WTC11 (cell line): ENCODE measurements at regions not wholly inside any gene's neighbourhood (a gene's known extent, or its start where the extent isn't known, plus 50 kb on each side); places are given as distances from the start of the nearest gene placed in this dataset.

ENCODE experiments used
- ATF3 ChIP-seq: sonication (generic); formaldehyde crosslinking; conservative IDR thresholded peaks from 2 replicates; pipeline ENCODE4 v1.8.1; 2022; ENCODE audit warnings: mild to moderate bottlenecking, missing genetic modification reagents
- CTCF ChIP-seq: fragments of 200-600 bp; IDR thresholded peaks from 2 replicates; pipeline ENCODE4 v1.8.0; 2022; ENCODE audit warnings: antibody characterized with exemption
- E2F5 ChIP-seq: sonication (generic); formaldehyde crosslinking; IDR thresholded peaks from 2 replicates; pipeline ENCODE4 v1.8.1; 2022; ENCODE audit warnings: mild to moderate bottlenecking, moderate library complexity, missing genetic modification reagents
- RELA ChIP-seq: sonication (generic); formaldehyde crosslinking; IDR thresholded peaks from 2 replicates; pipeline ENCODE4 v1.8.1; 2022; ENCODE audit warnings: missing genetic modification reagents, mild to moderate bottlenecking, borderline replicate concordance
- SP1 ChIP-seq: sonication (generic); formaldehyde crosslinking; conservative IDR thresholded peaks from 2 replicates; pipeline ENCODE4 v1.8.1; 2022; ENCODE audit warnings: missing genetic modification reagents
- TEAD1 ChIP-seq: sonication (generic); formaldehyde crosslinking; IDR thresholded peaks from 2 replicates; pipeline ENCODE4 v1.8.0; 2022; ENCODE audit warnings: mild to moderate bottlenecking, missing genetic modification reagents
- ZNF232 ChIP-seq: sonication (generic); formaldehyde crosslinking; IDR thresholded peaks from 2 replicates; pipeline ENCODE4 v1.8.0; 2022; ENCODE audit warnings: mild to moderate bottlenecking, missing genetic modification reagents

GRCh38 chr5:44048276-44048984, 340.8 kb downstream of the FGF10 start:
- TF ChIP-seq CTCF (no peak), RELA (CRISPR knock-in tag) (no peak), TEAD1 (CRISPR knock-in tag) (no peak), ZNF232 (CRISPR knock-in tag) (no peak), ATF3 (no peak), E2F5 (no peak), SP1 (CRISPR knock-in tag) (no peak)
